K562 (cell line): ENCODE measurements at regions not wholly inside any gene's neighbourhood (a gene's known extent, or its start where the extent isn't known, plus 50 kb on each side); places are given as distances from the start of the nearest gene placed in this dataset.

ENCODE experiments used
- CTBP1 ChIP-seq: fragments of 450-650 bp; IDR thresholded peaks from 2 replicates; pipeline ENCODE4 v1.6.1; 2016; ENCODE audit warnings: borderline replicate concordance
- ETV1 ChIP-seq: fragments of 450-650 bp; conservative IDR thresholded peaks from 2 replicates; pipeline ENCODE4 v1.6.1; 2016; ENCODE audit warnings: missing genetic modification characterization, control low read depth, low read depth, missing compliant biosample characterization
- FOXK2 ChIP-seq, 2 experiments: fragments of 450-650 bp; IDR thresholded peaks in 1 of 2; conservative IDR thresholded peaks in 1 of 2; 2 replicates each; pipeline ENCODE4 v1.6.1; 2016; ENCODE audit warnings: low read depth in 2 of 2, mild to moderate bottlenecking in 1 of 2
- MAFK ChIP-seq: IDR thresholded peaks from 2 replicates; pipeline ENCODE4 v1.6.1; 2011; ENCODE audit warnings: low read length, improper control_type of control experiment
- MCM3 ChIP-seq: fragments of 450-650 bp; IDR thresholded peaks from 2 replicates; pipeline ENCODE4 v1.6.1; 2016
- NR2F6 ChIP-seq: fragments of 450-650 bp; formaldehyde crosslinking; IDR thresholded peaks from 2 replicates; pipeline ENCODE4 v1.4.0; 2020; ENCODE audit warnings: mild to moderate bottlenecking
- OTX1 ChIP-seq: fragments of 450-650 bp; formaldehyde crosslinking; IDR thresholded peaks from 2 replicates; pipeline ENCODE4 v1.4.0; 2022; ENCODE audit warnings: mild to moderate bottlenecking
- PATZ1 ChIP-seq: fragments of 250-450 bp; sonication (Bioruptor Pico); IDR thresholded peaks from 2 replicates; pipeline ENCODE4 v1.5.0; 2020; ENCODE audit warnings: mild to moderate bottlenecking, borderline replicate concordance
- PML ChIP-seq: IDR thresholded peaks from 2 replicates; pipeline ENCODE4 v1.6.1; 2012; ENCODE audit warnings: low read length, inconsistent platforms
- PYGO2 ChIP-seq: fragments of 450-650 bp; IDR thresholded peaks from 2 replicates; pipeline ENCODE4 v1.6.1; 2016; ENCODE audit warnings: mild to moderate bottlenecking, missing genetic modification characterization, moderate library complexity, missing compliant biosample characterization
- RAD21 ChIP-seq, 2 experiments: fragments of 250-450 bp in 1 of 2; fragments of 450-650 bp in 1 of 2; sonication (Bioruptor Pico) in 1 of 2; formaldehyde crosslinking in 1 of 2; IDR thresholded peaks in 1 of 2; conservative IDR thresholded peaks in 1 of 2; 2 replicates each; pipeline versions ENCODE4 v1.4.0 to v1.8.0; 2020 to 2022; ENCODE audit warnings: mild to moderate bottlenecking in 2 of 2, moderate library complexity in 1 of 2
- SAP30 ChIP-seq: fragments of 200-600 bp; sonication (generic); IDR thresholded peaks from 2 replicates; pipeline ENCODE4 v1.6.1; 2012; ENCODE audit warnings: borderline replicate concordance, low read depth, mild to moderate bottlenecking, moderate library complexity, low read length, control low read depth, inconsistent platforms; ENCODE audit not compliant: insufficient read depth, poor library complexity, severe bottlenecking
- SIN3A ChIP-seq, 2 experiments: fragments of 150-350 bp in 1 of 2; IDR thresholded peaks; 2 replicates each; pipeline ENCODE4 v1.6.1; 2011 to 2016; ENCODE audit warnings: borderline replicate concordance in 2 of 2, low read depth in 2 of 2, low read length in 2 of 2, mild to moderate bottlenecking in 2 of 2, moderate library complexity in 2 of 2; ENCODE audit not compliant: control insufficient read depth in 1 of 2
- SPI1 ChIP-seq: IDR thresholded peaks from 2 replicates; pipeline ENCODE4 v1.6.1; 2011; ENCODE audit warnings: low read depth, low read length, control low read depth, borderline replicate concordance
- TFAP4 ChIP-seq: sonication (generic); formaldehyde crosslinking; IDR thresholded peaks from 2 replicates; pipeline ENCODE4 v1.8.0; 2022; ENCODE audit warnings: missing genetic modification reagents, mild to moderate bottlenecking, moderate library complexity, borderline replicate concordance
- USF2 ChIP-seq: sonication (generic); formaldehyde crosslinking; IDR thresholded peaks from 2 replicates; pipeline ENCODE4 v1.5.0; 2020; ENCODE audit warnings: missing genetic modification reagents
- ZFPM2 ChIP-seq: fragments of 250-450 bp; sonication (Bioruptor Pico); IDR thresholded peaks from 2 replicates; pipeline ENCODE4 v1.5.1; 2022; ENCODE audit warnings: mild to moderate bottlenecking
- ZNF12 ChIP-seq: sonication (generic); formaldehyde crosslinking; IDR thresholded peaks from 2 replicates; pipeline ENCODE4 v1.4.0; 2020; ENCODE audit warnings: mild to moderate bottlenecking, missing genetic modification reagents
- ZNF79 ChIP-seq: fragments of 250-450 bp; sonication (Bioruptor Pico); IDR thresholded peaks from 2 replicates; pipeline ENCODE4 v1.4.0; 2020; ENCODE audit warnings: low read depth, mild to moderate bottlenecking, moderate library complexity
- TF ChIP-seq, protein P1 (sequence below), 3 experiments: IDR thresholded peaks in 2 of 3; conservative IDR thresholded peaks in 1 of 3; 2 replicates each; pipeline ENCODE4 v1.5.1; 2011 to 2012; ENCODE audit warnings: low read length in 3 of 3, mild to moderate bottlenecking in 3 of 3, control low read depth in 2 of 3, improper control_type of control experiment in 1 of 3, inconsistent platforms in 1 of 3, low read depth in 1 of 3, mixed read lengths in 1 of 3, moderate library complexity in 1 of 3; ENCODE audit not compliant: insufficient read depth in 2 of 3

- no peak for TF ChIP-seq PATZ1 (CRISPR knock-in tag)
- TF ChIP-seq MAFK = peak; percentile 36
- no peak for TF ChIP-seq SIN3A (IDR thresholded peaks at IDR 0.05; ENCODE audit: borderline replicate concordance in 2 of 2, control insufficient read depth in 1 of 2, low read depth in 2 of 2, low read length in 2 of 2)
- no peak for TF ChIP-seq NR2F6 (CRISPR knock-in tag)
- TF ChIP-seq OTX1 (CRISPR knock-in tag) = no peak
- peak; percentile 35; the same call in 1 of the 2 replicates for TF ChIP-seq ETV1 (tag)
- peak; percentile 52; the same call in 1 of the 2 replicates for TF ChIP-seq CTBP1
- no peak for TF ChIP-seq ZFPM2 (CRISPR knock-in tag)
- TF ChIP-seq PML = no peak
- no peak for TF ChIP-seq SAP30
- peak in 1 of 2 experiments; percentile 48; a peak in 2 of 4 replicates for TF ChIP-seq RAD21 (CRISPR knock-in tag; conservative IDR thresholded peaks at IDR 0.05 in 1 of 2, IDR thresholded peaks at IDR 0.05 in 1 of 2)
- TF ChIP-seq FOXK2 (conservative IDR thresholded peaks at IDR 0.05 in 1 of 2, IDR thresholded peaks at IDR 0.05 in 1 of 2; ENCODE audit: low read depth in 2 of 2) = 0 out of 4 replicates have a peak, but pooled peaks of 1 of the 2 experiments have one; percentile 29
- no peak for TF ChIP-seq USF2 (CRISPR knock-in tag)
- TF ChIP-seq MCM3 = no peak
- TF ChIP-seq TFAP4 (CRISPR knock-in tag) = peak; percentile 48; the same call in 1 of the 2 replicates
- TF ChIP-seq ZNF12 (CRISPR knock-in tag) = no peak
- TF ChIP-seq, protein P1, sequence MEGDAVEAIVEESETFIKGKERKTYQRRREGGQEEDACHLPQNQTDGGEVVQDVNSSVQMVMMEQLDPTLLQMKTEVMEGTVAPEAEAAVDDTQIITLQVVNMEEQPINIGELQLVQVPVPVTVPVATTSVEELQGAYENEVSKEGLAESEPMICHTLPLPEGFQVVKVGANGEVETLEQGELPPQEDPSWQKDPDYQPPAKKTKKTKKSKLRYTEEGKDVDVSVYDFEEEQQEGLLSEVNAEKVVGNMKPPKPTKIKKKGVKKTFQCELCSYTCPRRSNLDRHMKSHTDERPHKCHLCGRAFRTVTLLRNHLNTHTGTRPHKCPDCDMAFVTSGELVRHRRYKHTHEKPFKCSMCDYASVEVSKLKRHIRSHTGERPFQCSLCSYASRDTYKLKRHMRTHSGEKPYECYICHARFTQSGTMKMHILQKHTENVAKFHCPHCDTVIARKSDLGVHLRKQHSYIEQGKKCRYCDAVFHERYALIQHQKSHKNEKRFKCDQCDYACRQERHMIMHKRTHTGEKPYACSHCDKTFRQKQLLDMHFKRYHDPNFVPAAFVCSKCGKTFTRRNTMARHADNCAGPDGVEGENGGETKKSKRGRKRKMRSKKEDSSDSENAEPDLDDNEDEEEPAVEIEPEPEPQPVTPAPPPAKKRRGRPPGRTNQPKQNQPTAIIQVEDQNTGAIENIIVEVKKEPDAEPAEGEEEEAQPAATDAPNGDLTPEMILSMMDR (IDR thresholded peaks at IDR 0.05 in 2 of 3, conservative IDR thresholded peaks at IDR 0.05 in 1 of 3; ENCODE audit: insufficient read depth in 2 of 3, low read depth in 1 of 3, low read length in 3 of 3) = no peak
- TF ChIP-seq PYGO2 (tag) = no peak
- peak; percentile 26 for TF ChIP-seq SPI1
- TF ChIP-seq ZNF79 (CRISPR knock-in tag) = no peak
Observed at GRCh38 chr6:14921170-14921569, 324.7 kb upstream of the JARID2 start (continued).
